ENCODE measurements at regions not wholly inside any gene's neighbourhood (a gene's known extent, or its start where the extent isn't known, plus 50 kb on each side); places are given as distances from the start of the nearest gene placed in this dataset.

GRCh38 chr10:94180576-94180975, 182.2 kb downstream of the NOC3L start:
- DNase-seq (ENCODE audit: insufficient read length, low spot score) (no peak), FAIRE-seq (no peak)
- no peak for TF ChIP-seq CTCF (IDR thresholded peaks at IDR 0.05; ENCODE audit: insufficient read depth, missing control alignments)

- no peak for TF ChIP-seq CTCF (IDR thresholded peaks at IDR 0.05; ENCODE audit: insufficient read depth, missing control alignments)
- DNase-seq (ENCODE audit: insufficient read length, low spot score): no peak
- no peak for FAIRE-seq
Measured at GRCh38 chr10:94183666-94184264, 179.0 kb downstream of the NOC3L start.

GRCh38 chr10:94186722-94187121, 176.0 kb downstream of the NOC3L start:
- DNase-seq (ENCODE audit: insufficient read length, low spot score) (no peak), FAIRE-seq (no peak)
- no peak for TF ChIP-seq CTCF (IDR thresholded peaks at IDR 0.05; ENCODE audit: insufficient read depth, missing control alignments)

GRCh38 chr10:94192333-94192732, 170.4 kb downstream of the NOC3L start:
- DNase-seq (ENCODE audit: insufficient read length, low spot score): no peak

GRCh38 chr10:94192974-94193373, 169.8 kb downstream of the NOC3L start:
- FAIRE-seq (no peak), DNase-seq (ENCODE audit: insufficient read length, low spot score) (no peak)
- TF ChIP-seq CTCF (IDR thresholded peaks at IDR 0.05; ENCODE audit: insufficient read depth, missing control alignments): no peak

More at GRCh38 chr10:94192333-94192732, 170.4 kb downstream of the NOC3L start:
- FAIRE-seq: no peak
- TF ChIP-seq CTCF (IDR thresholded peaks at IDR 0.05; ENCODE audit: insufficient read depth, missing control alignments): no peak

GRCh38 chr10:94193466-94193924, 169.2 kb downstream of the NOC3L start:
- FAIRE-seq (no peak), DNase-seq (ENCODE audit: insufficient read length, low spot score) (no peak)
- no peak for TF ChIP-seq CTCF (IDR thresholded peaks at IDR 0.05; ENCODE audit: insufficient read depth, missing control alignments)

- FAIRE-seq (no peak), DNase-seq (ENCODE audit: insufficient read length, low spot score) (no peak)
- TF ChIP-seq CTCF (IDR thresholded peaks at IDR 0.05; ENCODE audit: insufficient read depth, missing control alignments): no peak
Measured at GRCh38 chr10:94194256-94194655, 168.5 kb downstream of the NOC3L start.
